22Rv1 (cell line): ENCODE measurements at regions not wholly inside any gene's neighbourhood (a gene's known extent, or its start where the extent isn't known, plus 50 kb on each side); places are given as distances from the start of the nearest gene placed in this dataset.

Experiments
- CTCF ChIP-seq: fragments of 450-650 bp; IDR thresholded peaks from 2 replicates; pipeline ENCODE4 v1.5.1; 2017; ENCODE audit warnings: mild to moderate bottlenecking
- ZFX ChIP-seq: fragments of 450-650 bp; IDR thresholded peaks from 2 replicates; pipeline ENCODE4 v1.6.1; 2017; ENCODE audit warnings: antibody characterized with exemption, borderline replicate concordance

DNA sequence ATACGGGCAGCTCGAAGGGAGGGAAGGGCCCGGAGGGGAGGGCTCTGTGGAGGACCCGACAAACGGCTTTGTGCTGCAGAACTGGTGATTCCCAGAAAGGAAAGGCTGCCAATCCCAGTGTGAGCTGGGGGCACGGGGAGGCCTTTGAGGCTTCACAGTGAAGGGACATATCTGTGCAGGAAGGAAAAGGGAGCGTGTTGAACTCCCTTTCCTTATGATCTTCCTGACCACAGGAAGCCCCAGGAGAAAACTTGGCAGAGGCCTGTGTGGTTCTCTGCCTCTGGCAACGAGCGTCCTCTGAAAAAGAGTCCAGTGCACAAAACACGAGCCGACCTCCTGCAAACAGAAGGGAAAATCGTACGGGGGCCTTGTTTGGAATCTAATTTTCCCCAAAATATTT lies 683.5 kb upstream of the SALL3 start:
- TF ChIP-seq CTCF = no peak
- TF ChIP-seq ZFX = no peak
